ENCODE measurements at regions not wholly inside any gene's neighbourhood (a gene's known extent, or its start where the extent isn't known, plus 50 kb on each side); places are given as distances from the start of the nearest gene placed in this dataset.

- no peaks in the 10 kb centered on the region for H3K79me2 ChIP-seq (ENCODE audit: insufficient read depth, low read length)
- no peak overlapping the region for H3K27ac ChIP-seq (ENCODE audit: low read depth in 1 of 2, low read length in 2 of 2)
- H3K36me3 ChIP-seq (replicated peaks in 1 of 2; ENCODE audit: control insufficient read depth in 1 of 2, insufficient read depth in 2 of 2, low read length in 2 of 2), result no peaks in the 10 kb centered on the region
- no peaks in the 10 kb centered on the region for H3K9me3 ChIP-seq (replicated peaks in 1 of 2; ENCODE audit: control insufficient read depth in 1 of 2, insufficient read depth in 1 of 2, low read length in 2 of 2)
- Mint-ChIP-seq H3K4me3 (no peak overlapping the region), H3K9me3 (peaks cover 0 to 3% (median 0%) of the 10 kb centered on the region in 7 donors), H3K36me3 (no peaks in the 10 kb centered on the region), H3K4me1 (no peaks in the 10 kb centered on the region), H3K27ac (no peak overlapping the region), H3K27me3 (ENCODE audit: low read depth in 3 of 3) (no peaks in the 10 kb centered on the region)
- H3K27me3 ChIP-seq (ENCODE audit: control insufficient read depth in 2 of 2, insufficient read depth in 2 of 2, low read length in 2 of 2), result no peaks in the 10 kb centered on the region
- H3K4me2 ChIP-seq (replicated peaks; ENCODE audit: extremely low read depth, low read length, poor library complexity, severe bottlenecking), result no peak overlapping the region
- no peak overlapping the region for H3K9ac ChIP-seq (ENCODE audit: insufficient read depth, low read length, poor library complexity, severe bottlenecking)
- H3K4me1 ChIP-seq (ENCODE audit: control insufficient read depth in 1 of 2, insufficient read depth in 2 of 2, low read length in 2 of 2), result no peaks in the 10 kb centered on the region
- H2AFZ ChIP-seq (ENCODE audit: insufficient read depth, low read depth, low read length, poor library complexity, severe bottlenecking), result no peak overlapping the region
- H3K4me3 ChIP-seq (replicated peaks in 1 of 3; ENCODE audit: low read depth in 2 of 3, low read length in 3 of 3), result no peak overlapping the region
- TF ChIP-seq CTCF (IDR thresholded peaks at IDR 0.05), result no peak
- no peak for DNase-seq
- no peaks in the 10 kb centered on the region for H4K20me1 ChIP-seq (ENCODE audit: insufficient read depth, low read length)
- intact Hi-C loops (cut with micrococcal nuclease), result no loop called here
Observed at GRCh38 chr2:36140391-36140790, 215.2 kb upstream of the CRIM1 start.

GRCh38 chr2:36137612-36138011 lies 218.0 kb upstream of the CRIM1 start:
- H3K27me3 Mint-ChIP-seq (ENCODE audit: low read depth in 3 of 3), result peaks cover 0 to 1% (median 0%) of the 10 kb centered on the region in 3 donors
- H4K20me1 ChIP-seq (ENCODE audit: insufficient read depth, low read length), result no peaks in the 10 kb centered on the region
- H3K27ac Mint-ChIP-seq, result no peak overlapping the region
- no peak overlapping the region for H3K4me2 ChIP-seq (replicated peaks; ENCODE audit: extremely low read depth, low read length, poor library complexity, severe bottlenecking)
- WGBS (ENCODE audit: insufficient coverage), result no CpG with 5 or more reads among the region's 3 CpGs
- no peaks in the 10 kb centered on the region for H3K9me3 ChIP-seq (replicated peaks in 1 of 2; ENCODE audit: control insufficient read depth in 1 of 2, insufficient read depth in 1 of 2, low read length in 2 of 2)
- H3K4me1 Mint-ChIP-seq, result no peaks in the 10 kb centered on the region
- no peaks in the 10 kb centered on the region for H3K36me3 ChIP-seq (replicated peaks in 1 of 2; ENCODE audit: control insufficient read depth in 1 of 2, insufficient read depth in 2 of 2, low read length in 2 of 2)
- no peak overlapping the region for H3K4me3 ChIP-seq (replicated peaks in 1 of 3; ENCODE audit: low read depth in 2 of 3, low read length in 3 of 3)
- TF ChIP-seq CTCF (IDR thresholded peaks at IDR 0.05), result no peak
- intact Hi-C loops (cut with micrococcal nuclease), result no loop called here
- DNase-seq, result no peak
- no peaks in the 10 kb centered on the region for H3K79me2 ChIP-seq (ENCODE audit: insufficient read depth, low read length)
- H3K36me3 Mint-ChIP-seq, result no peaks in the 10 kb centered on the region
- no peak overlapping the region for H3K27ac ChIP-seq (ENCODE audit: low read depth in 1 of 2, low read length in 2 of 2)
- no peaks in the 10 kb centered on the region for H3K27me3 ChIP-seq (ENCODE audit: control insufficient read depth in 2 of 2, insufficient read depth in 2 of 2, low read length in 2 of 2)
- H3K4me1 ChIP-seq (ENCODE audit: control insufficient read depth in 1 of 2, insufficient read depth in 2 of 2, low read length in 2 of 2), result no peaks in the 10 kb centered on the region
- no peak overlapping the region for H3K4me3 Mint-ChIP-seq
- no peak overlapping the region for H3K9ac ChIP-seq (ENCODE audit: insufficient read depth, low read length, poor library complexity, severe bottlenecking)
- peaks cover 0 to 3% (median 0%) of the 10 kb centered on the region in 7 donors for H3K9me3 Mint-ChIP-seq
- no peak overlapping the region for H2AFZ ChIP-seq (ENCODE audit: insufficient read depth, low read depth, low read length, poor library complexity, severe bottlenecking)

Data from CD14-positive monocyte (primary cell).